AG09309 (cell line): ENCODE measurements at regions not wholly inside any gene's neighbourhood (a gene's known extent, or its start where the extent isn't known, plus 50 kb on each side); places are given as distances from the start of the nearest gene placed in this dataset.

ENCODE experiments used
- DNase-seq: peaks from one replicate; pipeline ENCODE4 v3.0.0-alpha.2; 2010; ENCODE audit warnings: low read depth
- H3K4me3 ChIP-seq: 2 replicates; pipeline ENCODE4 v1.5.1; 2011; ENCODE audit warnings: mild to moderate bottlenecking, low read depth, low read length, moderate library complexity; ENCODE audit not compliant: control insufficient read depth
- CTCF ChIP-seq: IDR thresholded peaks from 2 replicates; pipeline ENCODE4 v1.5.1; 2011; ENCODE audit warnings: mild to moderate bottlenecking, low read depth, low read length, inconsistent platforms; ENCODE audit not compliant: insufficient read depth, control insufficient read depth; ENCODE audit errors: missing control alignments

- H3K4me3 ChIP-seq = no peak overlapping the region
- no peak for TF ChIP-seq CTCF
- no peak for DNase-seq
Observed at GRCh38 chr5:57665146-57665936, 182.7 kb upstream of the ACTBL2 start.

GRCh38 chr5:57664700-57665099 is 182.1 kb upstream of the ACTBL2 start:
- no peak for TF ChIP-seq CTCF
- H3K4me3 ChIP-seq = no peak overlapping the region
- DNase-seq = no peak

GRCh38 chr5:57663466-57663865 is 180.9 kb upstream of the ACTBL2 start:
- DNase-seq = no peak
- no peak for TF ChIP-seq CTCF
- H3K4me3 ChIP-seq = no peak overlapping the region

- no peak for DNase-seq
- TF ChIP-seq CTCF = no peak
Observed at GRCh38 chr5:57662991-57663390, 180.4 kb upstream of the ACTBL2 start.

GRCh38 chr5:57659886-57660285 is 177.3 kb upstream of the ACTBL2 start:
- H3K4me3 ChIP-seq = no peak overlapping the region
- DNase-seq = no peak
- TF ChIP-seq CTCF = no peak

More at GRCh38 chr5:57662991-57663390, 180.4 kb upstream of the ACTBL2 start:
- H3K4me3 ChIP-seq = no peak overlapping the region

- TF ChIP-seq CTCF = no peak
- DNase-seq = no peak
Observed at GRCh38 chr5:57658018-57658417, 175.4 kb upstream of the ACTBL2 start.

More at GRCh38 chr5:57658018-57658417, 175.4 kb upstream of the ACTBL2 start:
- H3K4me3 ChIP-seq = no peak overlapping the region
